GM12872 (cell line): ENCODE measurements at regions not wholly inside any gene's neighbourhood (a gene's known extent, or its start where the extent isn't known, plus 50 kb on each side); places are given as distances from the start of the nearest gene placed in this dataset.
A peak's percentile ranks its signal among the peaks of the same experiment; 100 is the strongest.

Source experiments
- CTCF ChIP-seq: IDR thresholded peaks from 3 replicates; pipeline ENCODE4 v1.5.1; 2011; ENCODE audit warnings: low read depth, mild to moderate bottlenecking, low read length, moderate library complexity; ENCODE audit not compliant: insufficient read depth

- peak; percentile 42; the same call in 1 of the 3 replicates for TF ChIP-seq CTCF
Observed at GRCh38 chr6:87832025-87832825, 130.2 kb upstream of the AKIRIN2 start.

- no peak for TF ChIP-seq CTCF
Observed at GRCh38 chr6:87830907-87831306, 128.9 kb upstream of the AKIRIN2 start.

GRCh38 chr6:87829622-87830121 is 127.6 kb upstream of the AKIRIN2 start:
- no peak for TF ChIP-seq CTCF

- TF ChIP-seq CTCF, result no peak
Observed at GRCh38 chr6:87828044-87828443, 126.0 kb upstream of the AKIRIN2 start.

GRCh38 chr6:87827346-87827745 is 125.3 kb upstream of the AKIRIN2 start:
- TF ChIP-seq CTCF, result no peak

GRCh38 chr6:87826424-87826823 is 124.4 kb upstream of the AKIRIN2 start:
- TF ChIP-seq CTCF, result no peak

- no peak for TF ChIP-seq CTCF
Observed at GRCh38 chr6:87825821-87826221, 123.8 kb upstream of the AKIRIN2 start.
